ENCODE measurements at regions not wholly inside any gene's neighbourhood (a gene's known extent, or its start where the extent isn't known, plus 50 kb on each side); places are given as distances from the start of the nearest gene placed in this dataset.

GRCh38 chr5:20445326-20445860 is 457.4 kb upstream of the CDH18 start:
- TF ChIP-seq CTCF (IDR thresholded peaks at IDR 0.05) = no peak
- no peak for TF ChIP-seq EZH2phosphoT487 (IDR thresholded peaks at IDR 0.05)
- TF ChIP-seq EZH2 (IDR thresholded peaks at IDR 0.05) = no peak

All from neural progenitor cell (in vitro differentiated cells).